Stimulated activated memory B cell treated with anti-CD40 and anti-IgM and Interleukin-4, amounts not matched to agents 10 μg/mL and 1 μg/mL and 100 μg/mL, for 72 hours (primary cell): ENCODE measurements at regions not wholly inside any gene's neighbourhood (a gene's known extent, or its start where the extent isn't known, plus 50 kb on each side); places are given as distances from the start of the nearest gene placed in this dataset.

Source experiments
- ATAC-seq: fragments of 150-1000 bp; cut with Tn5 transposase; 2 replicates; pipeline ENCODE4 v1.10.0; 2021
- H3K27ac Mint-ChIP-seq: one replicate; pipeline ENCODE4 v1.8.0; 2022; ENCODE audit warnings: mild to moderate bottlenecking, mixed read lengths
- H3K27me3 Mint-ChIP-seq: one replicate; pipeline ENCODE4 v1.8.0; 2022; ENCODE audit warnings: mixed read lengths
- H3K36me3 Mint-ChIP-seq: one replicate; pipeline ENCODE4 v1.8.0; 2022; ENCODE audit warnings: mixed read lengths
- H3K4me1 Mint-ChIP-seq: one replicate; pipeline ENCODE4 v1.8.0; 2022; ENCODE audit warnings: mixed read lengths
- H3K4me3 Mint-ChIP-seq: one replicate; pipeline ENCODE4 v1.8.0; 2022; ENCODE audit warnings: mild to moderate bottlenecking, moderate library complexity, mixed read lengths
- H3K9me3 Mint-ChIP-seq: one replicate; pipeline ENCODE4 v1.8.0; 2022; ENCODE audit warnings: mixed read lengths

DNA sequence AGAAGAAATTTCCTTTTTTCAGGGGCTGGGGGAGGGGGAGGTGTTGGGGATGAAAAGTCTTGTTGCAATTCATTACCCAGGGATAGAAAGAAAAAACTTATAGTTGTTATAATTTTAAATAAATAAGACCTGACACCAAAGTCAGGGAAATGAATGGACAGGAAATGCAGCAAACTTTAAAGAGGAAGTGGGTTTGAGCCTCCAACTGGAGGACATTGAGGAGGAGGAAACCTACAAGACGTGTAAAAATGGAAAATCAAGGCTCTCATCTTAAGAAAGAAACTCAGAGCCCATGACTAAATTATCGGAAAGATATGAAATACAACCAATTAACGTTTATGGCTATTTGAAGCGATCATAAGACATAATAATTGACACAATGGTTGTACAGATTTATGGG, 54.4 kb downstream of the NIBAN1 start:
- peaks cover 37% of the 10 kb centered on the region for H3K4me1 Mint-ChIP-seq
- H3K4me3 Mint-ChIP-seq = no peak overlapping the region
- ATAC-seq = no peak
- no peaks in the 10 kb centered on the region for H3K36me3 Mint-ChIP-seq
- no peaks in the 10 kb centered on the region for H3K27me3 Mint-ChIP-seq
- H3K9me3 Mint-ChIP-seq = peaks cover 5% of the 10 kb centered on the region
- H3K27ac Mint-ChIP-seq = no peak overlapping the region

DNA sequence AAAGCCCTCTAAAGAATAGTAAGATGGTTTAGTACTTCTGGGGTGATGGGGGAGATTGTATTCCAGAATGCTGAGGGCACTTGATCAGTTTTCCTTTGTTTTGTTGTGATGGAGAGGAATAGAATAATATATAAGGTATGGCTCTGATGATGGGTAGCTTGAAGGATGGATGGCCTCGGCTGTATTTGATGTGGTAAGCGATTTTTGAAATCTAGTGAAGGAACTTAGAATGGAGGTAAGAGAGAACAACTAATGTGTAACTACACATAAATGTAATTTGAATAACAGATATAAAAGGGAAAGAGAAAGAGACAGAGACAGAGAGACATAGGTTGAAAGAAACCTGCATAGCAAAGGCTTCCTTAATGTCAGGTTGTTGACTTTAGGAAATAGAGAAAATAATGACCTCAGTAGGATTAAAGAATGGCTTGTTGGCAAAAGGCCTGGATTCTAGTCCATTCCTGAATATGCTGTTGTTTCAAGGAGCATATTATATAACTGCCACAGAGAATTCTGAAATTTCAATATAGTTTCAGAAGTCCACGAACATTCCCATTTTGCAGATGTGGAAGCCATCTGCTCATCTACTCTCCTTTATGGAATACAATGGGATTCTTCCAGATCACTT, 58.7 kb downstream of the NIBAN1 start:
- Mint-ChIP-seq H3K4me3 (no peak overlapping the region), H3K27ac (no peak overlapping the region), H3K36me3 (no peaks in the 10 kb centered on the region), H3K4me1 (peaks cover 37% of the 10 kb centered on the region), H3K9me3 (no peaks in the 10 kb centered on the region), H3K27me3 (no peaks in the 10 kb centered on the region)
- ATAC-seq = no peak

DNA sequence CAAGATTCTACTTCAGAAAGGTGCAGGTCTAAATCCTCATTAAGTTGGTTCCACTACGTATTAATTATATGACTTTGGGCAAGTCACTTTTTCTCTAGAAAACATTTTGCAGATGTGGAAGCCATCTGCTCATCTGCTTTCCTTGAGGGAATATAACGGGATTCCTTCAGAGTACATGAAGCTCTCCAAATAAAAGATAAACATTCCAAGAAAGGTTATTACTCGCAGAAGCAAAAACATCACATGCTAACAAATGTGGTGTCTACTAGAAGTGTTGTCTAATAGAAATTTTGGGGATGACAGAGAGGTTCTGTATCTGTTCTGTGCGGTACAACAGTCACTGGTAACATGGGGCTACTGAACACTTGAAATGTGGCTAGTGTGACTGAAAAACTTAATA, 60.2 kb downstream of the NIBAN1 start:
- Mint-ChIP-seq H3K36me3 (no peaks in the 10 kb centered on the region), H3K4me3 (no peak overlapping the region), H3K27ac (no peak overlapping the region), H3K9me3 (no peaks in the 10 kb centered on the region), H3K27me3 (no peaks in the 10 kb centered on the region), H3K4me1 (peaks cover 37% of the 10 kb centered on the region)
- no peak for ATAC-seq

DNA sequence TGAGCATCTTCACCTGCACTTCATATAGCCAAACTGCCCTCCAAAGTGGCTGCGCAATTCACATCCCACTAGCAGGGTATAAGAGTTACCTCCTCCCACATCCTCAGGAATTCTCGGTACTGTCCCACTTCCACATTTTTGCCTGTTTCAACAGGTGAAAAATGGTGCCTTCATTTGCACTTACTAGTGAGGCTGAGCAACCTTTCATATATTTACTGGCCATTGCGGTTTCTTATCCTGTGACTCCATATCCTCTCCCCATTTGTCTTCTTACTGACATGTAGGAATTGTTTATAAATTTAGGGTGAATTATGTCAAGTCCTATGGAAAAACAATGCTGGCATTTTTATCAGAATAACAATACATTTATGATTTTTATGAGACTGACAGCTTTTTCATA, 61.9 kb downstream of the NIBAN1 start:
- Mint-ChIP-seq H3K9me3 (no peaks in the 10 kb centered on the region), H3K36me3 (no peaks in the 10 kb centered on the region), H3K27ac (no peak overlapping the region), H3K4me1 (peaks cover 22% of the 10 kb centered on the region), H3K4me3 (no peak overlapping the region), H3K27me3 (no peaks in the 10 kb centered on the region)
- no peak for ATAC-seq

DNA sequence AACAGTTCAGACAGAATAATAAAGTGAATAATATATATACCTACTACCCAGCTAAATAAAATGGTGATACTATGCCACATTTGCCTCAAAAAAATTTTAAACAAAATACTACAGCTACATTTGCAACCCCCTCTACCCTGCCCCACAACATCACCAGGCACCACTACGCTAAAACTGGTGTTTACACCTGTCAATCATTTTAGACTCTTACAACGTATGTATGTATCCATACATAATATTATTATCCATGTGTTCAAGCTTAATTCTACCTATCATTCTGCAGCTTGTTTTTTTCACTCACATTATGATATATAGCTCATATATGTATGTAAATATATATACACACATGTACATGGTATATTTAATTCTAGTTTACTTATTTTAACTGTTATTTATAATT, 62.5 kb downstream of the NIBAN1 start:
- ATAC-seq = no peak
- Mint-ChIP-seq H3K27me3 (no peaks in the 10 kb centered on the region), H3K4me3 (no peak overlapping the region), H3K4me1 (peaks cover 16% of the 10 kb centered on the region), H3K27ac (no peak overlapping the region), H3K9me3 (no peaks in the 10 kb centered on the region), H3K36me3 (no peaks in the 10 kb centered on the region)

DNA sequence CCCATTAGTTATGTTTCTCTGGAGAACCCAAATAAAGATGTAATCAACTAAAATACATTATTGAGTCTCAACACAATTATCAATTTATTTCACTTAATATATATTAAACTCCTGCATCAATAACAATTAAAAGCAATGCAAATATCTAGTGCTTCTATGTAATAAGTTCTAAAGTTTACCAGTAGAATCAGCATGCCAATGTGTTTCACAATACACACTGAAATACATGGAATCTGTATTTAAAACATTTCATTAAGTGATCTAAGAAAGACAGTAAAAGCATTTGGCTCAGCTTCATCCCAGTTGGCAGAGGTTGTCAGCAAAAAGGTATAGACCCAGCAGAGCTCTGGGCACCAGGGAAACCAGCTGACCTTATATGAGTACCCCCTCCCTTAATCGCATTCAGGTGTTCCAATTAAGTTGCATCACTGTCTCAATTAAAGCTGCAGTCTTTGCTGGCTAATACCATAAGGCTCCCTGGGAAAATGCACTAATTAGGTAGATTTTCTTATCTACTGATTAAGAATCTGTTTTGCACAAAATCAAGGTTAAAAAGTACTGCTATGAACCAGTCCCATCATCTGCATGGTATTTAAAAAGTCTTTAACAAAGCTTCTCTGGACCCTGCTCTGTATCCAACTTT, 63.1 kb downstream of the NIBAN1 start:
- Mint-ChIP-seq H3K4me3 (no peak overlapping the region), H3K9me3 (no peaks in the 10 kb centered on the region), H3K27me3 (no peaks in the 10 kb centered on the region), H3K4me1 (peaks cover 13% of the 10 kb centered on the region), H3K36me3 (no peaks in the 10 kb centered on the region), H3K27ac (no peak overlapping the region)
- ATAC-seq = no peak

DNA sequence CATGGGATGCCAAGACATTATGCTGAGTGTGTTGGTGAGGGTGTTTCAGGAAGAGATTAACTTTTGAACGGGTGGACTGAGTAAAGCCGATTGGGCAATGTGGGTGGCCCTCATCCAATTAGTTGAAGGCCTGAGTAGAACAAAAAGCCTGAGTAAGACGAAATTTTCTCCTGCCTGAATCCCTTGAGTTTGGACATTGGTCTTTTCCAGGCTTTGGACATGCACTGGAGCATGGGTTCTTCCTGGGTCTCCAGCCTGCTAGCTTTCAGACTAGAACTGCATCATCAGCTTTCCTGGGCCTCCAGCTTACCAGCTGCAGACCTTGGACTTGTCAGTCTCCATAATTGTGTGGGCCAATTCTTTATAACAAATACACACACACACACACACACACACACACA, 63.6 kb downstream of the NIBAN1 start:
- Mint-ChIP-seq H3K27me3 (no peaks in the 10 kb centered on the region), H3K9me3 (no peaks in the 10 kb centered on the region), H3K4me3 (no peak overlapping the region), H3K27ac (no peak overlapping the region), H3K4me1 (peaks cover 8% of the 10 kb centered on the region), H3K36me3 (no peaks in the 10 kb centered on the region)
- ATAC-seq = no peak

DNA sequence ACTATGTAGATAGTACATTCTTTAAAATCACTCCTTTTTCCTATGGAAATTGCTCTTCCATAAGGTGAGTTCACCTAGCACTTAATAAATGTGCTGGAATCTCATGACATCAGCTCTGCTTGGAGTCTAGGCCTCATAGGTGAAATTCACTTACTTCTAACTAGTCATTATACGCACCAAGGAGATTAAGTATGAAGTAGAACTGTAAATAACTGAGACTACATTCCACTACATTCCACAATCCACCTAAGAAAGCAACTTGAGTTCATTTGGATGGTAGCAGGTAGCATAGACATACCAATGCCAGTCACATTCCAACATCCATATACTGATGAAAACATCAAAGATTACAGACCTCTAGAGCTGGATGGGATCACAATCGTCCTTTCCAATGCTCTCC, 64.3 kb downstream of the NIBAN1 start:
- Mint-ChIP-seq H3K27me3 (no peaks in the 10 kb centered on the region), H3K4me3 (no peak overlapping the region), H3K27ac (no peak overlapping the region), H3K9me3 (no peaks in the 10 kb centered on the region), H3K4me1 (peaks cover 8% of the 10 kb centered on the region), H3K36me3 (no peaks in the 10 kb centered on the region)
- ATAC-seq = no peak

DNA sequence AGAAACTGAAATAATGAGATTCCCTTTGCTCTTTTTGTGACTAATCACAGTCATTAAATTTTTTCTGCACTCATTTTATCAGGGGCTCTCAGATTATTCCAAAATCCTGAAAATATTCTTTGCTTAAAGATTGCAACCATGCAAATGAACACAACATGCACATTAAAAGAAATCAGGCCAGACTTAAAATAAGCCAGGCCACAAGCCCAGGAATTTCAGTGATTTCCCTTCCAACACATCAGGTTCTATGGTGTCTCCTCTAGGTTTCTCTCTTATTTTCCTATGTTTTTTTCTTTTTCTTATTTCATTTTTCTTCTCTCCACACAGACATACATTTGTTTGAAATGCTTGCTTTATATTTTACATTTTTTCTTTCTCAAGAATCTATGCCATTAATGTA, 65.3 kb downstream of the NIBAN1 start:
- Mint-ChIP-seq H3K4me1 (peaks cover 13% of the 10 kb centered on the region), H3K9me3 (no peaks in the 10 kb centered on the region), H3K4me3 (no peak overlapping the region), H3K27ac (no peak overlapping the region), H3K27me3 (no peaks in the 10 kb centered on the region), H3K36me3 (no peaks in the 10 kb centered on the region)
- ATAC-seq = no peak

DNA sequence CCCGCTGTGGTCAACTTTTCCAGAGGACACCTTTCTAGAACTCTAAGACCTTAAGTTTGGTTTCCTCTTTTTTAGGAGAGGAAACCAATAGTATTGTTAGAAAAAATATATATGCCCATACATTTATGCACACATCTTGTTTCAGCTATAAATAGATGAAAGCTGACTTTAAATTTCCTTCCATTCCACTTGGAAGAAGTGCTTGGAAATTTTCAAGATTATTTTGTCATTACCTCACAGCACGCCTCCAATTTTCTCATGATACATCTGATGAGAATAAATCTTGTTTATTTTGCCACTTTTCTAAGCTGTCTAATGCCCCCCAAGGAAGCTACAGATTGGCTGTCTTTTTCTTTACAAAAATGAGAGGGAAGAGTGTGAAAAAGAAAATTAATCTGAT, 65.8 kb downstream of the NIBAN1 start:
- no peaks in the 10 kb centered on the region for H3K36me3 Mint-ChIP-seq
- no peak for ATAC-seq
- no peaks in the 10 kb centered on the region for H3K9me3 Mint-ChIP-seq
- no peak overlapping the region for H3K27ac Mint-ChIP-seq
- peaks cover 13% of the 10 kb centered on the region for H3K4me1 Mint-ChIP-seq
- H3K27me3 Mint-ChIP-seq = no peaks in the 10 kb centered on the region
- H3K4me3 Mint-ChIP-seq = no peak overlapping the region

DNA sequence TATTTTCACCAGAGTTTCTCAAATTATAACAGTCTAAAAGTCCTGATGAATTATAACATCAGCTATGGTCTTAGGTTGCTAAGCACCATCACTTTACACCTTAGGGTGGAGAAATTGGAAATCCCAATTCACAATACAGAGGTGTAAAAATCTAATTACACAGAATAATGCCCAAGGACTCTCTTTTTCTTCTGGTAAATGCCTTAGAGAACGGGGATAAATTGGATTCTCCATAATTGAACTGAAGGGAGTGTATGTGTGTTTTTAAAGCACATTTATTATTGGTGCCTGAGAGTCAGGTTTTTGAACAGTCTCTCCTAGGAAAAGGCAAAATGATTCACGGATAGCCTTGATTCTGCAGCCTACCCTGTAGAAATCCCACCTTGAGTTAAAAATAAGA, 66.8 kb downstream of the NIBAN1 start:
- H3K4me1 Mint-ChIP-seq = peaks cover 13% of the 10 kb centered on the region
- H3K36me3 Mint-ChIP-seq = no peaks in the 10 kb centered on the region
- no peak for ATAC-seq
- H3K27me3 Mint-ChIP-seq = no peaks in the 10 kb centered on the region
- H3K9me3 Mint-ChIP-seq = no peaks in the 10 kb centered on the region
- no peak overlapping the region for H3K4me3 Mint-ChIP-seq
- H3K27ac Mint-ChIP-seq = no peak overlapping the region

DNA sequence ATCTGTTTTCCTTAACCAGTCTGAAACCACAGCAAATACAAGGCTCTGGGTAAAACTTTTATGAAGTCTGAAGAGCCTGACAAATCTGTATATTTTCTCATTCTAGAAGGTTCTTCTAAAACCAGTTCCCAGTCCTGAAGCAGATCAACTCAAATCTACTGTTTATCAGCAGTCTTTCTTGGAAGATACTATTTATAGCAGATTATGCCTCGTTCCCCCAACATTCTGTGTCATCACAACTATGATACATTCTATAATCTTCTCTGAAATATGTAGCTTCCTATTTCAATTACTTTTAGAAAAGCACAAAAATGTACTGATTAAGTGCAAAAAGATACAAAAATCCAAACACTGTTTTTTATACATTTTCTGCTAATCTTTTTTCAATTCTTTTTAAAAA, 67.5 kb downstream of the NIBAN1 start:
- no peak for ATAC-seq
- no peak overlapping the region for H3K27ac Mint-ChIP-seq
- no peaks in the 10 kb centered on the region for H3K36me3 Mint-ChIP-seq
- no peaks in the 10 kb centered on the region for H3K27me3 Mint-ChIP-seq
- peaks cover 13% of the 10 kb centered on the region for H3K4me1 Mint-ChIP-seq
- H3K9me3 Mint-ChIP-seq = no peaks in the 10 kb centered on the region
- no peak overlapping the region for H3K4me3 Mint-ChIP-seq

DNA sequence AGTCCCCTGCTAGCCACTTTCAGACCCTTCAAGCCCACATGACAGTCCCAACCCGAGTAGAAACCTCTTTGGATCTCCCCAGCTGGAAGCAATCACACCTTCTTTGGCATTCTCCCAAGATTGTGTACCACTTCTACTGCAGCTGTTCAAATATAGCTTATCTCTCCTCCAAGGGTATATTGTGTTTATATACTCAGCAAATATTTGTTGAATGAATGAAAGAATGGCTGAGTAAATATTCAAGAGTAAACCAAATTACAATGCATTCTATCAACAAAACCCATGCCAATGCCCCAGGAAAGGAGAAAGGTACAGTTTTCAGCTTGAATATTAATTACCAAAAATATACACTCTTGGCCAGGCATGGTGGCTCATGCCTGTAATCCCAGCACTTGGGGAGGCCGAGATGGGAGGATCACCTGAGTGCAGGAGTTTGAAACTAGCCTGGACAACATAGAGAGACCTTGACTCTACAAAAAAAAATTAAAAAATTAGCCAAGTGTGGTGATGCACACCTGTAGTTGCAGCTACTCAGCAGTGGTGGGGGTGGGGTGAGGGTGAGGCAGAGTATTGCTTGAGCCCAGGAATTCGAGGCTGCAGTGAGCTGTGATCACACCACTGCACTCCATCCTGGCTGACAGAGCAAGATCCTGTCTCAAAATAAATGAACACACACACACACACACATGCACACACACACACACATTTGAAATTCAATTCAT, 68.5 kb downstream of the NIBAN1 start:
- no peak for ATAC-seq

DNA sequence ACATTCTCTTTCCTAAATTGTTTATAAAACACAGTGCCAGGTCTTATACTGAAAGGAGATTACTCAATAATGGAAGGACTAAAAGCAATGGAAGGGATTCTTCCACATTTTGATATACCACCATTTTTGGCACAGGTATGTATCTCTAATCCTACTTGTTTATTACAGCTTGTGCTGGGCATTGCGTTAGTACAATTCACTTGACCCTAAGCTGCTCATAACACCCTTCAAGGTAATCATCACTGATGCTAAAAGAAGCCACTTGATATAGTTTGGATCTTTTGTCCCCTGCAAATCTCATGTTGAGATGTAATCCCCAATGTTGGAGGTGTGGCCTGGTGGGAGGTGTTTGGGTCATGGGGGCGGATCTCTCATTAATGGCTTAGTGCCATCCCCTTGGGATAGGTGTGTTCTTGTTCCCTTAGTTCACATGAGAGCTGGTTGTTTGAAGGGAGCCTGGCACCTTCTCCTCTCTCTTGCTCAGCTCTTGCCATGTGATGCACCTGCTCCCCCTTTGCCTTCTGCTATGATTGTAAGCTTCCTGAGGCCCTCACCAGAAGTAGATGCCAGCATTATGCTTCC, 71.1 kb downstream of the NIBAN1 start:
- H3K9me3 Mint-ChIP-seq = no peaks in the 10 kb centered on the region
- H3K27ac Mint-ChIP-seq = no peak overlapping the region
- ATAC-seq = no peak
- H3K4me3 Mint-ChIP-seq = no peak overlapping the region
- H3K4me1 Mint-ChIP-seq = peaks cover 13% of the 10 kb centered on the region
- H3K36me3 Mint-ChIP-seq = peaks cover 8% of the 10 kb centered on the region
- no peaks in the 10 kb centered on the region for H3K27me3 Mint-ChIP-seq

More for the DNA sequence above, 68.5 kb downstream of the NIBAN1 start:
- no peak overlapping the region for H3K27ac Mint-ChIP-seq
- peaks cover 13% of the 10 kb centered on the region for H3K4me1 Mint-ChIP-seq
- H3K9me3 Mint-ChIP-seq = no peaks in the 10 kb centered on the region
- no peak overlapping the region for H3K4me3 Mint-ChIP-seq
- no peaks in the 10 kb centered on the region for H3K36me3 Mint-ChIP-seq
- H3K27me3 Mint-ChIP-seq = no peaks in the 10 kb centered on the region

DNA sequence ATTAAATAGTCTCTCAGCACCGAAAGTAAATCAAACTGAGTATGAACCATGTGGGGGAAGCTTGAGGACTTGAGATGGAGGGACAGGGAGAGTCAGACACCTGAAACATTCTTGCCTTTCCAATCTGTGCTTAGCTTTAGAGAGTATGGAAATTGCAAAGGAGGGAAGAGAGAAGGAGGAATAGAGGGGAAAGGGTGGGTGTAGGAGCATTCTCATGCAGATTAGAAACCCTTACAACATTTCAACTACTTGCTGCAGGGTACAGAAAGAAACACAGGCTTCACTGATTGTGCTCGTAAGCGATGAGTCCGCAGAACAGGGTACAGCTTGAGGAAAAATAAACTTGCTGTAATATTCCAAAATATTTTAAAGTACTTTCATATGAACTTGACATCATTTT, 73.8 kb downstream of the NIBAN1 start:
- Mint-ChIP-seq H3K4me3 (no peak overlapping the region), H3K36me3 (peaks cover 22% of the 10 kb centered on the region), H3K27me3 (no peaks in the 10 kb centered on the region), H3K4me1 (peaks cover 10% of the 10 kb centered on the region), H3K9me3 (no peaks in the 10 kb centered on the region), H3K27ac (no peak overlapping the region)
- no peak for ATAC-seq

DNA sequence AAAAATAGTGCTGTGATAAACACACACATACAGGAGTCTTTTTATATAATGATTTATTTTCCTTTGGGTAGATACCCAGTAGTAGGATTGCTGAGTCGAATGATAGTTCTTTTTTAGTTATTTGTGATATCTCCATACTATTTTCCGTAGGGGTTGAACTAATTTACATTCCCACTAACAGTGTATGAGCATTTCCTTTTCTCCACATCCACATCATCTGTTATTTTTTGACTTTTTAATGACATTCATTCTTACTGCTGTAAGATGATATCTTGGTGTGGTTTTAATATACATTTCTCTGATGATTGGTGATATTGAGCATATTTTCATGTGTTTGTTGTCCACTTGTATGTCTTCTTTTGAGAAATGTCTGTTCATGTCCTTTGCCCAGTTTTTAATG, 78.3 kb downstream of the NIBAN1 start:
- no peaks in the 10 kb centered on the region for H3K9me3 Mint-ChIP-seq
- H3K4me1 Mint-ChIP-seq = peaks cover 11% of the 10 kb centered on the region
- no peak for ATAC-seq
- no peaks in the 10 kb centered on the region for H3K27me3 Mint-ChIP-seq
- no peak overlapping the region for H3K27ac Mint-ChIP-seq
- no peak overlapping the region for H3K4me3 Mint-ChIP-seq
- peaks cover 29% of the 10 kb centered on the region for H3K36me3 Mint-ChIP-seq
